ENCODE measurements at regions not wholly inside any gene's neighbourhood (a gene's known extent, or its start where the extent isn't known, plus 50 kb on each side); places are given as distances from the start of the nearest gene placed in this dataset.

DNA sequence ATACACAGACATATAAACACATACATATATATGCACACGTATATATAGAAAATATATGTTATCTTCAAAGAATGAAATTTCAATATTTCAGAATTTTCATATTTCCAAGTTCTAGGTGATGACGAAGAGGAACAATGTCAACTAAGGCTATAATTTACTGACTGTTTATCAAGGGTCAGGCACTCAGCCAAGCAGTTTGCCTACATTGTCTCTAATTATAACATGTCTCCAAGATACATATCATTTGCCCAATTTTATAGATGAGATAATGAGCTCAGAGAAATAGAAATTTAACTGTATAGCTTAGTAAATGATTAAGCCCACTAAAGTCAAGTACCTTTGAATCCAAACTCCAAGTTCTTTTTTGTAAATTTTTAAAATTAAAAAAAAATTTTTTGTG, 99.9 kb upstream of the PLSCR4 start:
- Histone ChIP-seq H3K36me3 (ENCODE audit: insufficient read depth, low read length) (no peaks in the 10 kb centered on the region), H3K27me3 (ENCODE audit: insufficient read depth, low read length) (no peaks in the 10 kb centered on the region), H3K9me3 (ENCODE audit: control insufficient read depth in 1 of 2, low read length in 2 of 2) (no peaks in the 10 kb centered on the region), H3K27ac (ENCODE audit: low read depth, low read length) (no peak overlapping the region), H3K4me3 (ENCODE audit: low read length in 2 of 2) (no peak overlapping the region), H3K4me1 (ENCODE audit: insufficient read depth, low read length) (no peaks in the 10 kb centered on the region)
- no peaks in the 10 kb centered on the region for H3K36me3 Mint-ChIP-seq
- no peak for DNase-seq
- no peak overlapping the region for H3K27ac Mint-ChIP-seq
- no peak overlapping the region for H3K4me3 Mint-ChIP-seq
- H3K27me3 Mint-ChIP-seq: peaks cover 0 to 3% of the 10 kb centered on the region in 2 donors
- H3K9me3 Mint-ChIP-seq: peaks cover 0 to 3% (median 0%) of the 10 kb centered on the region in 8 donors
- intact Hi-C loops (cut with micrococcal nuclease): no loop called here
- CTCF ChIA-PET (ENCODE audit: partially characterized antibody): no interaction called here
- H3K4me1 Mint-ChIP-seq: no peaks in the 10 kb centered on the region
- POLR2A ChIA-PET (ENCODE audit: partially characterized antibody): no interaction called here

DNA sequence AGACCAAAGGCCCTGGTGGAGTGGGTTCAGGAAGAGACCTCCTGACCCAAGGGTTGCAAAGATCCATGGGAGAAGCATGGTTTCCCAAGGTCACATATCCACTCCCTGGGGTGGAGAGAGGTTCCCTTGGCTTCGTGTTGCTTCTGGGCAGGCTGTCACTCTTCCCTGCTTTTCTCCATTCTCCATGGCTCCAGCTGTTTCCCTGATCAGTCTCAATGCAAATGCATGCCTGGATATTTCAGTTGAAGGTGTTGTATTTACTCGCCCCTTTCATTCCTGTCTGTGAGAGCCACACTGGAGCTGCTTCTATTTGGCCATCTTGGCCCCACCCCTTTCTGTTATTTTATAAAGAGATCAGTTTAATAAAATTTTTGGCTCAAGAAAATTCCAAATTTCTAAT, 95.0 kb upstream of the PLSCR4 start:
- POLR2A ChIA-PET (ENCODE audit: partially characterized antibody): no interaction called here
- H3K36me3 ChIP-seq (ENCODE audit: insufficient read depth, low read length): no peaks in the 10 kb centered on the region
- H3K27ac ChIP-seq (ENCODE audit: low read depth, low read length): no peak overlapping the region
- Mint-ChIP-seq H3K4me3 (no peak overlapping the region), H3K27ac (no peak overlapping the region), H3K27me3 (peaks cover 0 to 3% of the 10 kb centered on the region in 2 donors), H3K4me1 (no peaks in the 10 kb centered on the region), H3K9me3 (peaks cover 0 to 2% (median 0%) of the 10 kb centered on the region in 8 donors), H3K36me3 (no peaks in the 10 kb centered on the region)
- no peak overlapping the region for H3K4me3 ChIP-seq (ENCODE audit: low read length in 2 of 2)
- no peaks in the 10 kb centered on the region for H3K27me3 ChIP-seq (ENCODE audit: insufficient read depth, low read length)
- intact Hi-C loops (cut with micrococcal nuclease): no loop called here
- no peaks in the 10 kb centered on the region for H3K4me1 ChIP-seq (ENCODE audit: insufficient read depth, low read length)
- CTCF ChIA-PET (ENCODE audit: partially characterized antibody): no interaction called here
- DNase-seq: no peak
- H3K9me3 ChIP-seq (ENCODE audit: control insufficient read depth in 1 of 2, low read length in 2 of 2): no peaks in the 10 kb centered on the region

DNA sequence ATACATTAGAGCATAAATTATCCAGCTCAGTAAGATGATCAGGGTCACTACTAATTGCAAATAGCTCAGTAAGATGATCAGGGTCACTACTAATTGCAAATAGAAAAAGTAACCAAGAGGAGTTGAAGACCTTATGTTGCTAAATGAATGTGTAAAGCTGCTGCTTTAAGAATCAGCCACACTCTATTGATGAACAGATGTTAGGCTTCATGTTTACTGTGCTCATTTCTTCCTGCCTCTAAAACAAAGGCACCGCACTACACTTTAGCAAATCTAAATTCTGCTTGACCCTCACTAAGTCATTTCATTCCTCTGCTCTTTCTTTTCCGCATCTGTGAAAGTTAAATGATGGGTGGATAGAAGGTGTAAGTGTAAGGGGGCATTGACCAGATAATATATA, 92.6 kb upstream of the PLSCR4 start:
- peaks cover 0 to 2% (median 0%) of the 10 kb centered on the region in 8 donors for H3K9me3 Mint-ChIP-seq
- no peak overlapping the region for H3K4me3 Mint-ChIP-seq
- Histone ChIP-seq H3K36me3 (ENCODE audit: insufficient read depth, low read length) (no peaks in the 10 kb centered on the region), H3K9me3 (ENCODE audit: control insufficient read depth in 1 of 2, low read length in 2 of 2) (no peaks in the 10 kb centered on the region), H3K4me1 (ENCODE audit: insufficient read depth, low read length) (no peaks in the 10 kb centered on the region), H3K4me3 (ENCODE audit: low read length in 2 of 2) (no peak overlapping the region), H3K27ac (ENCODE audit: low read depth, low read length) (no peak overlapping the region), H3K27me3 (ENCODE audit: insufficient read depth, low read length) (no peaks in the 10 kb centered on the region)
- intact Hi-C loops (cut with micrococcal nuclease): no loop called here
- H3K4me1 Mint-ChIP-seq: no peaks in the 10 kb centered on the region
- POLR2A ChIA-PET (ENCODE audit: partially characterized antibody): no interaction called here
- H3K27ac Mint-ChIP-seq: no peak overlapping the region
- DNase-seq: no peak
- CTCF ChIA-PET (ENCODE audit: partially characterized antibody): no interaction called here
- H3K27me3 Mint-ChIP-seq: no peaks in the 10 kb centered on the region
- H3K36me3 Mint-ChIP-seq: no peaks in the 10 kb centered on the region

- Histone ChIP-seq H3K36me3 (ENCODE audit: insufficient read depth, low read length) (no peaks in the 10 kb centered on the region), H3K27ac (ENCODE audit: low read depth, low read length) (no peak overlapping the region), H3K4me1 (ENCODE audit: insufficient read depth, low read length) (no peaks in the 10 kb centered on the region), H3K27me3 (ENCODE audit: insufficient read depth, low read length) (no peaks in the 10 kb centered on the region), H3K9me3 (ENCODE audit: control insufficient read depth in 1 of 2, low read length in 2 of 2) (no peaks in the 10 kb centered on the region), H3K4me3 (ENCODE audit: low read length in 2 of 2) (no peak overlapping the region)
- H3K27me3 Mint-ChIP-seq: no peaks in the 10 kb centered on the region
- no peaks in the 10 kb centered on the region for H3K4me1 Mint-ChIP-seq
- CTCF ChIA-PET (ENCODE audit: partially characterized antibody): no interaction called here
- intact Hi-C loops (cut with micrococcal nuclease): no loop called here
- peaks cover 0 to 2% (median 0%) of the 10 kb centered on the region in 8 donors for H3K9me3 Mint-ChIP-seq
- POLR2A ChIA-PET (ENCODE audit: partially characterized antibody): no interaction called here
- no peak overlapping the region for H3K27ac Mint-ChIP-seq
- no peak for DNase-seq
- no peaks in the 10 kb centered on the region for H3K36me3 Mint-ChIP-seq
- no peak overlapping the region for H3K4me3 Mint-ChIP-seq
Measured at GRCh38 chr3:146342989-146343388, 92.1 kb upstream of the PLSCR4 start.

- Histone ChIP-seq H3K4me3 (ENCODE audit: low read length in 2 of 2) (no peak overlapping the region), H3K4me1 (ENCODE audit: insufficient read depth, low read length) (no peaks in the 10 kb centered on the region), H3K27me3 (ENCODE audit: insufficient read depth, low read length) (no peaks in the 10 kb centered on the region), H3K27ac (ENCODE audit: low read depth, low read length) (no peak overlapping the region), H3K9me3 (ENCODE audit: control insufficient read depth in 1 of 2, low read length in 2 of 2) (no peaks in the 10 kb centered on the region), H3K36me3 (ENCODE audit: insufficient read depth, low read length) (no peaks in the 10 kb centered on the region)
- Mint-ChIP-seq H3K27me3 (no peaks in the 10 kb centered on the region), H3K27ac (no peak overlapping the region), H3K9me3 (no peaks in the 10 kb centered on the region), H3K4me1 (no peaks in the 10 kb centered on the region), H3K36me3 (no peaks in the 10 kb centered on the region), H3K4me3 (no peak overlapping the region)
- ChIA-PET CTCF (ENCODE audit: partially characterized antibody) (no interaction called here), POLR2A (ENCODE audit: partially characterized antibody) (no interaction called here)
- intact Hi-C loops (cut with micrococcal nuclease): no loop called here
- no peak for DNase-seq
Measured at GRCh38 chr3:146339349-146339748, 88.4 kb upstream of the PLSCR4 start.

- POLR2A ChIA-PET (ENCODE audit: partially characterized antibody): no interaction called here
- no peaks in the 10 kb centered on the region for H3K9me3 ChIP-seq (ENCODE audit: control insufficient read depth in 1 of 2, low read length in 2 of 2)
- H3K27ac ChIP-seq (ENCODE audit: low read depth, low read length): no peak overlapping the region
- no peaks in the 10 kb centered on the region for H3K27me3 ChIP-seq (ENCODE audit: insufficient read depth, low read length)
- H3K4me1 ChIP-seq (ENCODE audit: insufficient read depth, low read length): no peaks in the 10 kb centered on the region
- CTCF ChIA-PET (ENCODE audit: partially characterized antibody): no interaction called here
- H3K27me3 Mint-ChIP-seq: no peaks in the 10 kb centered on the region
- no peaks in the 10 kb centered on the region for H3K36me3 Mint-ChIP-seq
- no peaks in the 10 kb centered on the region for H3K9me3 Mint-ChIP-seq
- no peak overlapping the region for H3K27ac Mint-ChIP-seq
- H3K4me3 Mint-ChIP-seq: no peak overlapping the region
- intact Hi-C loops (cut with micrococcal nuclease): no loop called here
- H3K4me1 Mint-ChIP-seq: no peaks in the 10 kb centered on the region
- no peak for DNase-seq
- no peak overlapping the region for H3K4me3 ChIP-seq (ENCODE audit: low read length in 2 of 2)
- no peaks in the 10 kb centered on the region for H3K36me3 ChIP-seq (ENCODE audit: insufficient read depth, low read length)
Measured at GRCh38 chr3:146337991-146338390, 87.1 kb upstream of the PLSCR4 start.

DNA sequence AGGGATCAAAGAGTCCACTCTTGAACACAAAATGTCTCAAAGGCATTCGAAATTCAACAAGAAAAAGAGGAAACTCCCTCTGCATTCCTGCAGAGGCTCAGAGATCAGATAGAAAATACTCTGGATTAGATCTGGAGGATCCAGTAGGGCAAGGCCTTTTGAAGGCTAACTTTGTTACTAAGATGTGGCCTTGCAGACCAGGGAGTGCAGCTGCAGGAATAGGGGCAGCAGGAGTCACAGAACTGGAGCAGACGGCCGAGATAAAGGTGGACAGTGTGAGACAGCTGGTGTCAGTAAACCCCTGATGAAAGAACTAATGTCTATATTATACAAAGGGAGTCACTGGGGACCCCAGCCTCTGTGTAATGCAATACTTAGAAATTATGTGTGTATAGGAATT, 84.5 kb upstream of the PLSCR4 start:
- H3K9me3 ChIP-seq (ENCODE audit: control insufficient read depth in 1 of 2, low read length in 2 of 2): no peaks in the 10 kb centered on the region

GRCh38 chr3:146334151-146334550, 83.2 kb upstream of the PLSCR4 start:
- Histone ChIP-seq H3K36me3 (ENCODE audit: insufficient read depth, low read length) (no peaks in the 10 kb centered on the region), H3K27ac (ENCODE audit: low read depth, low read length) (no peak overlapping the region), H3K27me3 (ENCODE audit: insufficient read depth, low read length) (no peaks in the 10 kb centered on the region), H3K9me3 (ENCODE audit: control insufficient read depth in 1 of 2, low read length in 2 of 2) (no peaks in the 10 kb centered on the region), H3K4me3 (ENCODE audit: low read length in 2 of 2) (no peak overlapping the region), H3K4me1 (ENCODE audit: insufficient read depth, low read length) (no peaks in the 10 kb centered on the region)
- POLR2A ChIA-PET (ENCODE audit: partially characterized antibody): no interaction called here
- intact Hi-C loops (cut with micrococcal nuclease): no loop called here
- H3K27me3 Mint-ChIP-seq: peaks cover 0 to 1% of the 10 kb centered on the region in 2 donors
- no peak overlapping the region for H3K27ac Mint-ChIP-seq
- CTCF ChIA-PET (ENCODE audit: partially characterized antibody): no interaction called here
- H3K4me3 Mint-ChIP-seq: no peak overlapping the region
- H3K36me3 Mint-ChIP-seq: no peaks in the 10 kb centered on the region
- no peak for DNase-seq
- no peaks in the 10 kb centered on the region for H3K9me3 Mint-ChIP-seq
- no peaks in the 10 kb centered on the region for H3K4me1 Mint-ChIP-seq

More for the DNA sequence above, 84.5 kb upstream of the PLSCR4 start:
- no peaks in the 10 kb centered on the region for H3K27me3 Mint-ChIP-seq
- no peak for DNase-seq
- POLR2A ChIA-PET (ENCODE audit: partially characterized antibody): no interaction called here
- H3K4me3 Mint-ChIP-seq: no peak overlapping the region
- no peaks in the 10 kb centered on the region for H3K36me3 Mint-ChIP-seq
- no peak overlapping the region for H3K27ac Mint-ChIP-seq
- CTCF ChIA-PET (ENCODE audit: partially characterized antibody): no interaction called here
- Histone ChIP-seq H3K4me3 (ENCODE audit: low read length in 2 of 2) (no peak overlapping the region), H3K4me1 (ENCODE audit: insufficient read depth, low read length) (no peaks in the 10 kb centered on the region), H3K27me3 (ENCODE audit: insufficient read depth, low read length) (no peaks in the 10 kb centered on the region), H3K27ac (ENCODE audit: low read depth, low read length) (no peak overlapping the region), H3K36me3 (ENCODE audit: insufficient read depth, low read length) (no peaks in the 10 kb centered on the region)
- H3K9me3 Mint-ChIP-seq: no peaks in the 10 kb centered on the region
- no peaks in the 10 kb centered on the region for H3K4me1 Mint-ChIP-seq
- intact Hi-C loops (cut with micrococcal nuclease): no loop called here

Measured in CD4-positive, alpha-beta memory T cell (primary cell).